T47D (cell line): ENCODE measurements at regions not wholly inside any gene's neighbourhood (a gene's known extent, or its start where the extent isn't known, plus 50 kb on each side); places are given as distances from the start of the nearest gene placed in this dataset.
A peak's percentile ranks its signal among the peaks of the same experiment; 100 is the strongest.

ENCODE experiments used
- DNase-seq, 2 experiments: peaks; one replicate each; pipeline versions ENCODE4 v3.0.0 to v3.0.0-alpha.2; 2011 to 2012; ENCODE audit warnings: low read depth in 1 of 2, low spot score in 1 of 2
- JUND ChIP-seq: IDR thresholded peaks from 2 replicates; pipeline ENCODE4 v1.6.1; 2012; ENCODE audit warnings: low read depth
- in situ Hi-C: cut with HindIII; loops from 2 replicates; pipeline ENCODE4 v1.10.0; 2016; ENCODE audit warnings: low sequenced_read_pairs, low pct_unique_long_range_greater_than_20kb

DNA sequence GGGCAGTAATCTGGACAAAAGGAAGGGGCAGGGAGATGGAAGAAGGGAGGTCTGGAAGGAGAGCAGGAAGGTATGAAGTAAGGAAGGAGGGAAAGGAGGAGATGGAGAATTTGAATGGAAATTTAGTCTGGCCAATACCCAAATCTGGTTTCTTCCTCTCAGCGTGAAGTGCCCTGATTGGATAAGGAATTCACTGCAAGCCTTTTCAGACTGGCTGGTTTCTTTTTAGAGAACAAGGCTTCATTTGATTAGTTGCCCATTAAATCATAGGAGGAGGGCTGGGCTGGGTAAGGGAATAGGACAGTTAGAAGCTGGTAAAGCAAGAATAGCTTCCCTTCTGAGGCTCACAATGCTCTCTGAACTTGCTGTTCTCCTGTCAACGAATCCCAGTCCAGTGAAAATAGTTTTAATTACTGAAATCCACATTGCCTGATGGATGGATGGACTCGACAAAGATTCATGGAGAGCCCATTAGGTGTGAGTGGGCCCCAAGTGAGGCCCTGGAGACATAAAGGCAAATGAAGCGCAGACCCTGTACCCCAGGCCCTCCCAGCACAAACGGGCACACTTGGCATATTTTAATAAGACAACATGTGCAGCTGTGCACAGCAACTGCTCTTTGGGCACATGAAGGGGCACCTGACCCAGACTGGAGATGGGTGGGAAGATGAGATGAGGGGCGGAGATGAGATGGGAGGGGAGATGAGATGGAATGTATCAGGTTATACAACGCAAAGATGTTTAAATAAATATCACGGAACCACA, 347.1 kb upstream of the GATB start:
- no peak for DNase-seq
- in situ Hi-C loops, result no loop called here
- TF ChIP-seq JUND, result no peak

DNA sequence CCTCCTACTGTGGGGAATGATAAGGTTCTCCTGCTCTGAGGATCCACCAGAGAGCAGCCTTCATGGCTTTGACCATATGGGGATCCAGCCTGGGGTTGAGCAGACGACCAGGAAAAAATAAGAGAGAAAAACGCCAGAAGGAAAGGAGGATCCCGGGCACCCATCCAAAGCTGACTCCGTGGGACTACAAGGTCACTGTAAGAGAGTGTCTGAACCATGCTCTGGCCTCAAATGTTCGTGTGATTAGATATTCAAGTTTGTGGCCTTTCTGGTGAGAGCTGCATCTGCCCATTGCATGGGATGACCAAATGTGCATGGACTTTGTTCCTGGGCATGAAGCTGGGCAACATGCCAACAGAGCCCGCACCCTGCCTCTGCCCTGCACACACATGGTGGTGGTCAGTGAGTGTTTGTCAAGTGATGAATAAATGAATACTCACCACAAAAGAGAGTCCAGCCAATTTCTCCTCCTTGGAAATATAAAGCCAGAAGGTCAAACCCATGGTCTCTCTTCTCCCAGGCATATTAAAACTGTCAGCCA, 346.0 kb upstream of the GATB start:
- TF ChIP-seq JUND, result no peak
- in situ Hi-C loops, result no loop called here
- DNase-seq, result no peak

DNA sequence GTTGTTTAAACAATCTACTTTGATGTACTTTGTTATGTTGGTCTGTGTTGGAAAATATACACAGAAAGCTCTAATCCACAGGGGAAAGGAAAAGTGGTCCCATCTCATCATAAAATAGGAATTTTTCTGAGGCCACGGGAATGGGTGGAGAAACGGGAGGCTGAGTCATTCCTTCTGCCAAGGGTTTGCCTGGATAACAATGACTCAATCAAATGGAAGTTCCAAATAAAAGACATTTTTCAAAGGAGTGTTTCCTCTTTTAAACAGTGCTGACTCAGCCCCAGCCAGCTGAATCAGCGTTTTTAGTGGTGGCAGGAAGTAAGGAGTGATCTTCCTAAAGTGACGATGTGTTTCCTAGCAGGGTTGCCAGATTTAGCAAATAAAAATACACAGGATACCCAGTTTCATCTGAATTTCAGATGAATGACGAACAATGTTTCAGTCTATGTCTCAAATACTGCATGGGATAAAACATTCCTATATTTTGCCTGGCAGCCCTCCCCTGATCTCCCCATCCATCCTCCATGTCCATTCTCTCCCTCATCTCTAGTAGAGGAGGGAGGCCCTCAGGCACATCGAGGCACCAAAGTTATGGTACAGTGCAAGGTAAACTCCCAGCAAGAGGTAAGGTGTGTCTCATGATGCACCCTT, 345.4 kb upstream of the GATB start:
- in situ Hi-C loops, result no loop called here
- TF ChIP-seq JUND, result no peak
- peak in 1 of 2 experiments; percentile 18 for DNase-seq

DNA sequence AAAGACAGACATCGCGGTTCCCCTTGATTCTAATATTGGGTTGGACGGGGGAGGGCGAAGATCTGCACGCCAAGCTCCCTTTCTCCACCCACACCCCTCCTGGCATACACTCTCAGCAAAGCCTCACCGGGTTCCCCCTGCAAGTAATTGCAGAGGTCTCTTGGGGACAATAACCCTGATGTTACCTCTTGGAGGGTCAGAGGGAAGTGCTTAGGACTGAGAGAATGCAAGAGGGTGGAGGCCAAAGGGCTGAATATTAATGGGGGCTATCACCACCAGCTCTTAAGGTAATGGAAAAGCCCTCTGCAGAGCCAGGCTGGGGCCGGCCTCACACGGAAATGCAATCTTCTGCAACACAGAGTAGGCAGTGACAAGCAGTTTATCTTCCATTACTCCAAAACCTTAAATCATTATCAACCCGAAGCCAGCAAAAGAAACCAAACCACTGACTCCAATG, 344.1 kb upstream of the GATB start:
- no peak for TF ChIP-seq JUND
- in situ Hi-C loops, result no loop called here
- no peak for DNase-seq

DNA sequence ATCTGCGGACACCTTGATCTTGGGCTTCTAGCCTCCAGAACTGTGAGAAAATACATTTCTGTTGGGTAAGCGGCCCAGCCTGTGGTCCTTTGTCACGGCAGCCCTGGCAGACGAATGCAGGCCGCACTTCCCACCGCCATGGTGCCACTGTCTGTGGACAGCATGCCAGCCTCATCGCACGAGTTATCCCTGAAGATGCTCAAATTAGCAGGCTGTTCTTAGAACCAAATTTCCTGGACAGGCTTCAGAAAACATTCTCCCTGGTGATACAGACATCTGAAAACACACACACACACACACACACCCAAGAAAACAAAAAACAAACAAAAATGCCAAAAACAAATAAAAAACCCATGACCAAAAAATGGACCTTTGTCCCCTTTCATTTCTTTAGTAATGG, 343.5 kb upstream of the GATB start:
- no peak for TF ChIP-seq JUND
- in situ Hi-C loops, result no loop called here
- DNase-seq, result no peak

DNA sequence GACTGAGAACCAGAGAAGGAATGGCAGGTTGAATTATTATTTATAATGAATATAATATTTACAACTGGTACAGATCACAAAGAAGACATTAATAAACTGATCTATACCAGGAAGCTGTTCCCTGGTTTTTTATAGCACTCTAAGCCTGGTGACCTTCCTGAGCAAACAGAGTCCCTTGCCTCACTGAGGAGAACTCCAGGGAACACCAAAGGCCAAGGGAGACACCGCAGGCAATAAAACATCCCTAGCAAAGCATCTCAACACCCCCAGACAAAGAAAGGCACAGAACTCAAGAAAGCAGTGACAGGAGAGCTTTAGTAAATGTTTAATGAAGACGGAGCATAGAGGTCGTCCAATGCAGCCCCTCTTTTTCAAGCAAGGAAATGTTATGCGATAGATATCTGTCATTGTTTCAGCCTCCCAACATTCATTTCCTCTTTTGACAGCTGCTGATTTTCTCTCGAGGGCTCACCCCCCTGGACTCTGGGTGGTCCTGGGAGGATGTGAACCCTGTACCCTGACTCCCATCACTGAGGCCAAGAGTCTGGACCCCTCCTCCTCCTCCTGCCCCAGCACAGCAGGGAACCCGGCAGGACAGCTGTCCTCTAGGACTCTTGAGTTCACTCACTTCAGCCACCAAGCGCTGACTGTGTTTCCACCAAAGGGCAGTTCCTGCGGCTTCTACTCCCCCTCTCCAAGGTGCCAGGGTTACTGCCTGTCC, 342.5 kb upstream of the GATB start:
- in situ Hi-C loops, result no loop called here
- no peak for TF ChIP-seq JUND
- DNase-seq, result no peak

DNA sequence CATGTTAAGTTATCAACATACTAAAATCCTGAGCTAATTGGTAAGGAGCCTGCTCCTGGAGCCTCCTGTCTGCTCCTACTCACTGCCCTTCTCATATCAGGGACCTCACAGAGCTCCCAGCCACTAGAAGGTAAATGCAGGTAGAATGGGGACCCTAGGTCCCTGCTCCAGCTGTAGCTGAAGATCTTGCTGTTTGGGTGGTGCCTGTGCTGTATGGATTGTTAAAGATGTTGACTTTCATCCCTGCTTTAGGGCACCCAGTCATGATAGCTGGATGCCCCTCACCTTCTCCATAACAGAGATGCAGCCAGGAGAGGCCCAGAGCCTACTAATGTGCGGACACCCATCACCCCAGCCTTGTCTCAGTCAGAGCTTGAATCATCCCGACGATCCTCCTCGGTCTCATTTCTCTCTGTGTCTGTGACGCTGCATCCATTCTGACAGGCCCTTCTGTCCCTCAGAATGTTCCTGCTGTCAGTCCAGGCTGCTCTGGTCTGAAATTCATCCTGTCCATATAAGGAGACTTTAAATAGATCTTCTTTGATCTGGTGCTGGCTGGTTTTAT, 341.7 kb upstream of the GATB start:
- no peak for DNase-seq
- TF ChIP-seq JUND, result no peak
- in situ Hi-C loops, result no loop called here

DNA sequence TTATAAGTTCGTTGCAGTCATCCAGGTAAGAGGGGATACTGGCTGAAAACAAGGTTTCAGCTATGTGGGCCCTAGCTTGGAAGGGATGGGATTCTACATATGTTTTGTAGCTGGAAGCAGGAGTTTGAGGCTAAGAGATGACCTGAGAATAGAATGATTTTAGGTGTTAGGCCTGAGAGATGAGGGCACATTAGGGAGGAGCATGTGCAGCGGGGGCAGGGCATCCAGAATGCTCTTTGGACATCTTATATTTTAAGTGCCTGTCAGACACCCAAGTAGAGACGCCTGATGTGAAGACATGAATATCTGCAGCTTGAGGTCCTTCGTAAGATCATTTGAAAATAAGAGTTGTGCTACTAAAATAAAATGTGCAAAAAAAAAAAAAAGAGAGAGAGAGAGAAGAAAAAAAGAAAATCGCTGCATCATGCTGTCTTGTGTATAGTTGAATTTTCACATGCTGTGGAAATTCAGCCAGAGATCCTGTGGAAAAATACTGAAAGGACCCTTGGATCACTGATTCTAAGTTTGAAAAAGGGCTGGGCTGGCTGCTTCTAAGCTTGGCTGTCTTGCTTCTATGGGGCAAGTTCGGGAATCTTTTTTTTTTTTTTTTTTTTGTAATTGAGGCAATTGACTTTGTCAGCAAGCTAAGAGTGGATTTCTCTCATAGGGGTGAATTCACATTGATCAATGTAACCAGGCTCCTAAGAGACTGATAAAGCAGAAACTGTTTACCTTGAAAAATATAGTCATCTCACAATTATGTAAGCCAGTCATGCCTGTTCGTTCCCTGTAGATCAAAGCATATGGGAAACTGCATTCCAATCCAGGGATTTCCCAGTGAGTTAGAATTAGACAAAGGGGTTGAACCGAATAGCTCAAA, 341.0 kb upstream of the GATB start:
- no peak for TF ChIP-seq JUND
- in situ Hi-C loops, result no loop called here
- no peak for DNase-seq

DNA sequence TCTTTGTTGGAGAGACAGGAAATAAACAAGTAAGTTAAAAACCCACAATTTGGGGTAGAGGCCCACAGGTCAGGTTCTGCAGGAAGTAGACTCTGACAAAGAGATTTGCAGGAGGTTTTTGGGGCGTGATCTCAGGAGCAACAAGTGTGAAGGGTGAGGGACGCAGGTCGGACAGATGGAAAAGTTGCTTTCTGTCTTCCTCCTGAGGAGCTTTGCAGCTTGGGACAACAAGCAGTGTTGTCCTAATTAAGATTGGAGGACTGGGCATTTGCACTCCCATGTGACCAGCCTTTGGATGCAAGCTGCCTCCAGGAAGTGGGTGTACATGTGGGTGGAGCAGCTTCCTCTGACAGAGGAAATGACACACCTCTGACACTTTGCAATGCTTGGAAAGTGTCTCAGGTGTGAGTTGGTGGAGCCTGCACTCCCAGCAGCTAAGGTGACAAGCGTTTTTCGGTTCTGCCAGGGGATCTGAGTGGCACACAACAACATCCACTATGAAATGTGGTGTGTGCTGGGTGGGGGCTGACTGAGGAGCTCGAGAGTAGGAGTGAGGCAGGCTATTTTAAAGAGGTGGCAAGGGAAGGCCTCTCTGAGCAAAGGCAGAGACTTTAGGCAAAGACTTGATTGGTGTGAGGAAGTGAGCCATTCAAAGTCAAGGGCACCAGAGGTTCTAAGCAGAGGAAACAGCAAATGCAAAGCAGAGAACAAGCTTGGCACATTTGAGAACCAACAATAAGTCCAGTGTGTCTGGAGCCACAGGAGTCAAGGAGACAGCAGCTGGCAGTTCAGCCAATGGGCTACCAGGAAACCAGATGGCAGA, 339.8 kb upstream of the GATB start:
- DNase-seq, result no peak
- in situ Hi-C loops, result no loop called here
- TF ChIP-seq JUND, result no peak

DNA sequence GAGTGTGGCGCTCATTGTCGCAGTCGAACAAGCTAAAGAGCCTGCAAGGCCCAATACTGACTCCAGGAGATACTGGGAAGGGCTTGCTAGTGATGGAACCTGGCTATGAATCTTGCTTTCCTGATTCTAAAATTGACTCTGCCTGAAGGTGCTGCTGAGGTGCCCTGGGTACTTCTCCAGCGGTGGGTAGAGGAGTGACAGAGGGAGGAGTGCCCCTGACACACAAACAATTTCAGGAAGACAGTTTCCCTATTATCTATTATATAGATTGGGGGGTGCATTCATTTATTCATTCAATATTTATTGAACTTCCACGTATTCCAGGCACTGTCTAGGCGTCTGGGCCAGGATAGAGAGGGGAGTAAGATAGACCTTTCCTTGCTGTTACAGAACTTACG, 339.2 kb upstream of the GATB start:
- in situ Hi-C loops, result no loop called here
- TF ChIP-seq JUND, result no peak
- no peak for DNase-seq

DNA sequence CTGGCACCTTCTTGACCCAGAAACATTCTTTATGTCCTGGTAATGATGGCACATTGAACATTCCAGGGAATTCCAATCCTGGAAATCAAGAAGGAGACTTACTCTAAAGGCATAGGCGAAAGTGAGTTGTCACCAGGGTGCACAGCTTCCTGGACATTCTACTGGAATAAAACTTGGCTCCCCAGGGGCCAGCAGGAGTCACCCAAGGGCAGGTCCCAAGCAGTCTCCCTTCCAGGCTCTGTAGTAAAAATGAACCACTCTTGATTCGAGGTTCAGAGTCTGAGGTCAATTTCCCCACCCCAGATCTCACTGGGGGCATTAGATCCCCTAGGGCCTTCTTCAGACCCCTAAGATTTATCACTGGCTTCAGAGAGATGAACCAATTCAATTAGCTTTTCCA, 338.7 kb upstream of the GATB start:
- in situ Hi-C loops, result no loop called here
- TF ChIP-seq JUND, result no peak
- DNase-seq, result no peak
